ENCODE measurements at regions not wholly inside any gene's neighbourhood (a gene's known extent, or its start where the extent isn't known, plus 50 kb on each side); places are given as distances from the start of the nearest gene placed in this dataset.
"Not testable (repeated sequence)": the region's sequence is repeated elsewhere in the genome, so short reads cannot be mapped to it uniquely, and the experiment has no call there.

- not testable (repeated sequence) for TF ChIP-seq POLR2AphosphoS5, CTCF, EP300 (IDR thresholded peaks at IDR 0.05)
Measured at GRCh38 chr4:4644277-4644676, 102.4 kb upstream of the STX18 start.

Measured in stomach (tissue), 4 donors.